PC-3 (cell line): ENCODE measurements at regions not wholly inside any gene's neighbourhood (a gene's known extent, or its start where the extent isn't known, plus 50 kb on each side); places are given as distances from the start of the nearest gene placed in this dataset.

ENCODE experiments used
- ATAC-seq: fragments of 200-7000 bp; cut with Tn5 transposase; 2 replicates; pipeline ENCODE4 v1.9.1; 2020; ENCODE audit warnings: mild to moderate bottlenecking, moderate library complexity
- BruUV-seq: library from RNA; stranded (reverse); fragments of 400-500 nt; replicated peaks from 2 replicates; lab custom pipeline; 2021; lab: Mats Ljungman, UMichigan
- CTCF ChIA-PET: fragments of 300-600 bp; sonication (Branson Sonifier 250); formaldehyde crosslinking; loops from one replicate; lab custom pipeline; 2022; ENCODE audit warnings: antibody characterized with exemption; lab: Charles Lee
- POLR2A ChIA-PET: fragments of 300-600 bp; sonication (Branson Sonifier 250); formaldehyde crosslinking; loops from one replicate; lab custom pipeline; 2022; ENCODE audit warnings: antibody characterized with exemption; ENCODE audit not compliant: unreplicated experiment; lab: Charles Lee
- DNase-seq: peaks from one replicate; pipeline ENCODE4 v3.0.0-alpha.2; 2015
- H2AFZ ChIP-seq: fragments of 300-600 bp; sonication (generic); 2 replicates; pipeline ENCODE4 v1.6.0; 2016; ENCODE audit warnings: antibody characterized with exemption, low read length
- H3F3A ChIP-seq: fragments of 300-600 bp; sonication (generic); one replicate; pipeline ENCODE4 v1.6.0; 2017; ENCODE audit warnings: antibody characterized with exemption, low read length, control low read depth, mild to moderate bottlenecking; ENCODE audit not compliant: unreplicated experiment
- H3K27ac ChIP-seq: fragments of 300-600 bp; sonication (generic); 2 replicates; pipeline ENCODE4 v1.5.1; 2016; ENCODE audit warnings: mild to moderate bottlenecking, low read length
- H3K27me3 ChIP-seq: fragments of 300-600 bp; sonication (generic); 2 replicates; pipeline ENCODE4 v1.6.1; 2016; ENCODE audit warnings: low read length, mixed read lengths
- H3K36me3 ChIP-seq: fragments of 300-600 bp; sonication (generic); 2 replicates; pipeline ENCODE4 v1.6.1; 2016; ENCODE audit warnings: low read depth, mixed run types, low read length, mixed read lengths
- H3K4me1 ChIP-seq: fragments of 300-600 bp; sonication (generic); 2 replicates; pipeline ENCODE4 v1.5.1; 2016; ENCODE audit warnings: low read length; ENCODE audit not compliant: insufficient read depth
- H3K4me2 ChIP-seq: fragments of 300-600 bp; sonication (generic); 2 replicates; pipeline ENCODE4 v1.6.0; 2016; ENCODE audit warnings: low read length
- H3K4me3 ChIP-seq: fragments of 300-600 bp; sonication (generic); 2 replicates; pipeline ENCODE4 v1.5.1; 2016; ENCODE audit warnings: mild to moderate bottlenecking, low read length, mixed read lengths
- H3K79me2 ChIP-seq: fragments of 300-600 bp; sonication (generic); 2 replicates; pipeline ENCODE4 v1.6.1; 2017; ENCODE audit warnings: low read length, mixed read lengths
- H3K9ac ChIP-seq: fragments of 300-600 bp; sonication (generic); 2 replicates; pipeline ENCODE4 v1.6.0; 2016; ENCODE audit warnings: mild to moderate bottlenecking, low read length
- H3K9me2 ChIP-seq: fragments of 300-600 bp; sonication (generic); replicated peaks from 2 replicates; pipeline ENCODE4 v1.6.1; 2016; ENCODE audit warnings: mixed run types, low read length, mixed read lengths
- H3K9me3 ChIP-seq: fragments of 300-600 bp; sonication (generic); 2 replicates; pipeline ENCODE4 v1.6.1; 2016; ENCODE audit warnings: low read length, mixed read lengths
- H4K20me1 ChIP-seq: fragments of 300-600 bp; sonication (generic); 2 replicates; pipeline ENCODE4 v1.6.1; 2016; ENCODE audit warnings: low read length, mixed read lengths
- EZH2 ChIP-seq: fragments of 300-600 bp; sonication (generic); IDR thresholded peaks from one replicate; pipeline ENCODE4 v1.6.1; 2017; ENCODE audit warnings: antibody characterized with exemption, mild to moderate bottlenecking, low read length; ENCODE audit not compliant: unreplicated experiment
- EZH2phosphoT487 ChIP-seq: fragments of 300-600 bp; sonication (generic); IDR thresholded peaks from 2 replicates; pipeline ENCODE4 v1.6.1; 2018; ENCODE audit warnings: mild to moderate bottlenecking, antibody characterized with exemption, low read length, borderline replicate concordance
- intact Hi-C: fragments of 100-400 bp; cut with micrococcal nuclease; formaldehyde crosslinking; loops from 2 replicates; pipeline ENCODE4 v1.9.0; 2023
- TF ChIP-seq, protein P1 (sequence below): fragments of 300-600 bp; sonication (generic); conservative IDR thresholded peaks from 2 replicates; pipeline ENCODE4 v1.5.1; 2017; ENCODE audit warnings: antibody characterized with exemption, low read depth, mild to moderate bottlenecking, low read length

DNA sequence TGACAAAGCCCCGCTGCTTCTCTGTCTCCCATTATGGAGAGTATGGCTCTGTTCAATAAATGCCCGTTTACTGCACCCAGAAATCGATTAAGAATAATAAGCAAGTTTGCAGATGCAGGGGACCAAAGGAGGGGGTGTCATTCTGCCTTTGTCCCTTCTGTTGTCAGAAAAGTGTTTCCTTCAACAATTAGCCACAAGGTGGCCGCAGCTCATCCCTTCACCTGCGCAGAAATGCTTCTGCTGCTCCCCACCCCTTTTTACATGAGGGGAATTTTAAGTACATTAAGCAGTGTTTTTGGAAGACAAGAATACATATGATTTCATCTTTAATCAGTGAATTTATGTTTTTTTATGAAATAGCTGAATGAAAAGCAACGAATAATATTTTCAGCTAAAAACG is 175.6 kb upstream of the ARX start:
- POLR2A ChIA-PET, result no interaction called here
- no TSS peak for BruUV-seq
- no peaks in the 10 kb centered on the region for H3K9me3 ChIP-seq
- no peak overlapping the region for H3K27ac ChIP-seq
- no peaks in the 10 kb centered on the region for H3F3A ChIP-seq
- H3K9ac ChIP-seq, result no peak overlapping the region
- no peak overlapping the region for H3K4me2 ChIP-seq
- no peaks in the 10 kb centered on the region for H4K20me1 ChIP-seq
- no peaks in the 10 kb centered on the region for H3K9me2 ChIP-seq
- H3K36me3 ChIP-seq, result no peaks in the 10 kb centered on the region
- TF ChIP-seq EZH2 (no peak), EZH2phosphoT487 (no peak)
- TF ChIP-seq, protein P1, sequence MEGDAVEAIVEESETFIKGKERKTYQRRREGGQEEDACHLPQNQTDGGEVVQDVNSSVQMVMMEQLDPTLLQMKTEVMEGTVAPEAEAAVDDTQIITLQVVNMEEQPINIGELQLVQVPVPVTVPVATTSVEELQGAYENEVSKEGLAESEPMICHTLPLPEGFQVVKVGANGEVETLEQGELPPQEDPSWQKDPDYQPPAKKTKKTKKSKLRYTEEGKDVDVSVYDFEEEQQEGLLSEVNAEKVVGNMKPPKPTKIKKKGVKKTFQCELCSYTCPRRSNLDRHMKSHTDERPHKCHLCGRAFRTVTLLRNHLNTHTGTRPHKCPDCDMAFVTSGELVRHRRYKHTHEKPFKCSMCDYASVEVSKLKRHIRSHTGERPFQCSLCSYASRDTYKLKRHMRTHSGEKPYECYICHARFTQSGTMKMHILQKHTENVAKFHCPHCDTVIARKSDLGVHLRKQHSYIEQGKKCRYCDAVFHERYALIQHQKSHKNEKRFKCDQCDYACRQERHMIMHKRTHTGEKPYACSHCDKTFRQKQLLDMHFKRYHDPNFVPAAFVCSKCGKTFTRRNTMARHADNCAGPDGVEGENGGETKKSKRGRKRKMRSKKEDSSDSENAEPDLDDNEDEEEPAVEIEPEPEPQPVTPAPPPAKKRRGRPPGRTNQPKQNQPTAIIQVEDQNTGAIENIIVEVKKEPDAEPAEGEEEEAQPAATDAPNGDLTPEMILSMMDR, result peak; percentile 50
- H3K79me2 ChIP-seq, result no peaks in the 10 kb centered on the region
- CTCF ChIA-PET, result no interaction called here
- H2AFZ ChIP-seq, result no peak overlapping the region
- intact Hi-C loops, result no loop called here
- no peaks in the 10 kb centered on the region for H3K27me3 ChIP-seq
- no peak overlapping the region for H3K4me3 ChIP-seq
- DNase-seq (peak; percentile 18), ATAC-seq (no peak)
- no peaks in the 10 kb centered on the region for H3K4me1 ChIP-seq

GRCh38 chrX:25181775-25182174 is 166.0 kb upstream of the ARX start:
- CTCF ChIA-PET, result no interaction called here
- no peak overlapping the region for H3K4me2 ChIP-seq
- intact Hi-C loops, result no loop called here
- H3K27ac ChIP-seq, result no peak overlapping the region
- H3K36me3 ChIP-seq, result no peaks in the 10 kb centered on the region
- no peak for DNase-seq
- no peaks in the 10 kb centered on the region for H3K9me2 ChIP-seq
- no TSS peak for BruUV-seq
- no peaks in the 10 kb centered on the region for H3K9me3 ChIP-seq
- no peak overlapping the region for H3K9ac ChIP-seq
- H2AFZ ChIP-seq, result no peak overlapping the region
- ATAC-seq, result no peak
- no peaks in the 10 kb centered on the region for H3K4me1 ChIP-seq
- H3F3A ChIP-seq, result no peaks in the 10 kb centered on the region
- POLR2A ChIA-PET, result no interaction called here
- peaks cover 10% of the 10 kb centered on the region for H3K27me3 ChIP-seq
- no peak overlapping the region for H3K4me3 ChIP-seq
- TF ChIP-seq EZH2, result no peak
- no peak for TF ChIP-seq EZH2phosphoT487
- TF ChIP-seq, protein P1, result no peak
- H3K79me2 ChIP-seq, result no peaks in the 10 kb centered on the region
- no peaks in the 10 kb centered on the region for H4K20me1 ChIP-seq

DNA sequence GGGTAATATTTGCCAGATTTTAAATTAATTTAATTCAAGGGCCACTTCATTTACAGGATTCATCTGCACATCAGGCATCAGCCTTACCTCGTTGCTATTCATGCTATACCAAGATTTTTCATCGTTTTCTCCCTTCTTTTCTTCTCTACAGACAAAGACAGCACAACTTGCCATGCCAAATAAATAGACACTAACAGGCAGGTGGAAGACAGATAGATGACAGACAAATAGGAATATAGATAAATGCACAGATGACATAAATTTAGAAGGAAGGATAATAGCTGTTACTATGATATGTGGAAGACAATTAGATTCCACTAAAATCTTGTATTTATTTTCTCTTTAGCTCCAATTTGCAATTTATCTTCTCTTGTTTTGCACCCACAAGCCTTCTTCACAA is 164.5 kb upstream of the ARX start:
- POLR2A ChIA-PET, result no interaction called here
- H3F3A ChIP-seq, result no peaks in the 10 kb centered on the region
- no peak overlapping the region for H3K4me2 ChIP-seq
- BruUV-seq, result no TSS peak
- CTCF ChIA-PET, result no interaction called here
- intact Hi-C loops, result no loop called here
- H3K79me2 ChIP-seq, result no peaks in the 10 kb centered on the region
- no peak overlapping the region for H3K27ac ChIP-seq
- no peak overlapping the region for H3K9ac ChIP-seq
- no peaks in the 10 kb centered on the region for H3K9me3 ChIP-seq
- H3K4me3 ChIP-seq, result no peak overlapping the region
- no peaks in the 10 kb centered on the region for H3K4me1 ChIP-seq
- TF ChIP-seq EZH2, result no peak
- TF ChIP-seq EZH2phosphoT487, result no peak
- TF ChIP-seq, protein P1, result no peak
- H3K9me2 ChIP-seq, result no peaks in the 10 kb centered on the region
- peaks cover 10% of the 10 kb centered on the region for H3K27me3 ChIP-seq
- DNase-seq, result no peak
- H2AFZ ChIP-seq, result no peak overlapping the region
- H4K20me1 ChIP-seq, result no peaks in the 10 kb centered on the region
- ATAC-seq, result no peak
- no peaks in the 10 kb centered on the region for H3K36me3 ChIP-seq
